ENCODE measurements at regions not wholly inside any gene's neighbourhood (a gene's known extent, or its start where the extent isn't known, plus 50 kb on each side); places are given as distances from the start of the nearest gene placed in this dataset.
A peak's percentile ranks its signal among the peaks of the same experiment; 100 is the strongest.
"Not testable (repeated sequence)": the region's sequence is repeated elsewhere in the genome, so short reads cannot be mapped to it uniquely, and the experiment has no call there.

DNA sequence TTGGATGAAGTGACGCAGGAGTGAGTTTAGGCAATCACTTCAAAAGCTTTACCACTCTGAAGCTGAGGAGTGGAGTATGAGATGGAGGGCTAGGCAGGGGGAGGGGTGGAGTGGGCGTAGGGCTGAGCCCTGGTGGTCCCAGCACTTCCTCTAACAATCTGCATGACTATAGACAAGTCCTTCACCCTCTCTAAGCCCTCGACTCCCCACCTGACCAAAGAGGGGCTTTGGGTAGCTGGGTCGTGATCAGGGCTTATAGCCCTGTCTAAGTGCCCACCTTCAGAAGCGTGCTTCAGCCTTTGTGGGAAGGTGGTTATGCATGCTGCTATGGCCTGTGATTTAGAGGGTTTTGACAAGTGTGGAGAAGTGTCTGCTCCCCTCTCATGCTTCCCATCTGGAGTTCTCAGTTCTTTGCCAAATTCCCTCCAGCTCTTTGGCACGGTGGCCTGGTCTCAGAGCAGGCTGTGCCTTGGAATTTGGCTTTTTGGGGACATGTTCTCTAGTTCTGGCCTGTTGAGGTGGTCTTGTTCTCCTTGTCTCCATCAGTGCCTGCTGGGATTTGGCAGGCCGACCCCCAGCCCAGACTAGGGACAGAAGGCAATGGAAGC is 53.0 kb downstream of the ACTBL2 start:
- no peak for DNase-seq (ENCODE audit: low spot score)

DNA sequence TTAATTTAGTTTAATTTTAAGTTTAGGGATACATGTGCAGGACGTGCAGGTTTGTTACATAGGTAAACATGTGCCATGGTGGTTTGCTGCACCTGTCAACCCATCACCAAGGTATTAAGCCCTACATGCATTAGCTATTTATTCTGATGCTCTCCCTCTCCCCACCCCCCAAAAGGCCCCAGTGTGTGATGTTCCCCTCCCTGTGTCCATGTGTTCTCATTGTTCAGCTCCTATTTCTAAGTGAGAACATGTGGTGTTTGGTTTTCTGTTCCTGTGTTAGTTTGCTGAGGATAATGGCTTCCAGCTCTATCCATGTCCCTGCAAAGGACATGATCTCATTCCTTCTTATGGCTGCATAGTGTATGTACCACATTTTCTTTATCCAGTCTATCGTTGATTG is 53.6 kb downstream of the ACTBL2 start:
- not testable (repeated sequence) for DNase-seq (ENCODE audit: low spot score)

DNA sequence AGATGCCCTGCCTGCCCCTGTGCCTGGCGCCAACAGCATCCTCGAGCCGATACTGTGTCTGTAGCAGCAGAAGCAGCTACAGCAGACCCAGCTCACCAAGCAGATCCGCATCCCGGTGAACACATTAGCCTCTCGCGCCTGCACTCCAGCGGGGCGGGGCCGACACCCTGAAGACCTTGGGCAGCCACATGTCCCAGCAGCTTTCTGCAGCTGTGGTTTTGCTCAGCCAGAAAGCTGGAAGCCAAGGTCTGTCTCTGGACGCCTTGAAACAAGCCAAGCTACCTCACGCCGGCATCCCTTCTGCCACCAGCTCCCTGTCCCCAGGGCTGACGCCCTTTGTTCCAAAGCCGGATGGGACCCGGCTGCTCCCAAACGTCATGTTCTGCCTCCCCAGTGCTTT is 59.6 kb downstream of the ACTBL2 start:
- DNase-seq (ENCODE audit: low spot score) = no peak

DNA sequence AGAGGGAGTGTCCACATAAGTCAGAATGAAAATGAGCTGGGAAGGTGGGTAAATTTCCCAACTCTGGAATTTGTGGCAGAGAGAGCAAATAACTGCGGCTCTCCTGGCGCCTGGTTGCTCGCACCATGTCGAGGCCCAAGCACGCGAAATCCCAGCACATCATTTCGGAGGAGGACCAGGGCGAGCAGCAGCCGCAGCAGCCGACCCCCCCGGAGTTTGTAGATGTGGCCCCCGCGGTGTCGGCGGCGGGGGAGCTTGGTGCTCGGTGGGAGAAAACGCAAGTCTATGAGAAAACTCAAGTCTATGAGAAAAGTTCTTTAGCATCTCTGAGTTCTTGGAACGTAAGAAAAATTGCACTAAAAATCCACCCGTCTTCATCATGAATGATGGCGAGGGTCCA is 60.3 kb downstream of the ACTBL2 start:
- no peak for DNase-seq (ENCODE audit: low spot score)

DNA sequence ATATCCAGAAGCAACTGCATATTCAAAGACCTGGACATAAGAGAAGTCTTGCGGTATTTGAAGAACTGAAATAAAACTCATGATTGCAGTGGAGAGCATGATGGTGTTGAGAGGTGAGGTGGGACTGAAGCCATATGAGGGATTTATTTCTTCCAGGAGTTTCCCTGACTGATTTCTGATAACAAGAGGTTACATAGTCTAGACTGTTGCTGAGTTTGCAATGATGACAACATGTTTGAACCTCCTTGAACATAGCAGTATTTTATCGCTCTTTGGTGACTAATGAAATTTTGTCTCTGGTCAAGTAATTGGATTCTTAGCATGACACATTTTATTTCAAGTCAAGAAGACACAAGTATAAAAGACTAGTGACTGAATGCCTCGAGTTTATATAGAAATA is 61.8 kb downstream of the ACTBL2 start:
- DNase-seq (ENCODE audit: low spot score) = no peak

DNA sequence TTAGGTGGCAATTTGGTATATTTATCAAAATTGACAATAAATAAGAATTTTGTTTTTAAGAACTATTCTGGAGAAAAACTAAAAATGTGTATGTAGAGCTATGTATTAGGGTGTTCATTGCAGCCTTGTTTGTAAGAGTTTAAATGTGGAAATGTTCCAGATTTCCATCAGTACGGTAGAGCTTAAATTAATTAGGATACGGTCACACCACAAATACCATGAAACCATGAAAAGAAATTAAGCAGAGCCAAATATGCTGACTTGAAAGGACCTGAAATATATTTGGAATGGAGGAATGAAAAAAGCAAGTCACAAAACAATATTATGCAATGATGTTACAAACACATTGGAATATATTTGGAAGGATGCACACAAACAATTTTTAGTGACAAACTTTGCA is 64.6 kb downstream of the ACTBL2 start:
- DNase-seq (ENCODE audit: low spot score) = no peak

DNA sequence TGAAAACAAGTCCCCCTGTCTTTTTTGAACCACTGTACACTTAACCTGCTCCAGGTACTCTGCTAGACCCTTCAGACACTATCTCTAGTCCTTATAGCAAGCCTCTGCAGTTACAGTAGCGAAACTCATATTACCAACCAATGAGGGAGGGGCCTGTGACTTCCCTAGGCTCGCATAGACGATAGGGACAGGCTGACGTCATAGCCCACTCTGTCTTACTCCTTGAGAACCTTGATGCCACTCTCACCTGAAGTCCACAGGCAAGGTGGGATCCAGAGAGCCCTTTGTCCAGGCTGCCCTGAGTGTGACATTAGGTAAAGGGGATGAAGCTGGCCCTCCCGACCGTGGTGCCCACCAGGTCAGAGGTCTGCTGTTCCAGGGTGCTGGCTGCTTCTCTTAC is 65.3 kb downstream of the ACTBL2 start:
- DNase-seq (ENCODE audit: low spot score) = no peak

DNA sequence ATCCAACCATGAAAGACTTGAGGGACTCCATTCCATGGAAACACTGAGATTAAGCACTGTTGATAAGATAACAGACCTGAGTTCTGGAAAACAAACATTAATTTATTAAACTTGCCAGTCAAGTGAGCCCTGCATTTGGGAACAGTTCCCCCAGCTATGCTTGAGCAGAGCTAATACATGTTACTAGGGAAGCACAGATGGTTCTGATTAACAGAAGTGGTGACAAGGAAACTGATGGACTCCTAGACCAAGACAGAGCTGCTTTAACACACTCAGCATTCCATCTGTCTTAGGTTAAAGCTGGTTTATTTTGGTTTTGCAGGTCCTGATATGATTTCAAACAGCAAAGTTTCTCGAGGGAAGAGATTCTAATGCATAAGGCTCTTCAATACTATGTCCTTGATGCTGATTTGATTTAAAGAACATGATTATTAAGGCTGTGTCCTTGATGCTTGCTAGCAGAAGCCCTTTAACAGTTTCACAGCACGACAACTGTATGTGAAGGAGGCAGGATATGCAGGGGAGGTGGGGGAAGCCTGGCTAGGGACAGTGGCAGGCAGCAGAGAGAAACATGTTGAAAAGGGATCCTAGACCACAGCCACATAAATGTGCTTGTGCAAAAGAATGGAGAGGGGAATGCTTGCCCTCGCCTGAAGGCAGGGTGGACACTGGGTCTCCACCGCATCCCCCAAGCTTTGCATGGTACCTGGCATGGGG is 66.2 kb downstream of the ACTBL2 start:
- DNase-seq (ENCODE audit: low spot score) = peak; percentile 82

DNA sequence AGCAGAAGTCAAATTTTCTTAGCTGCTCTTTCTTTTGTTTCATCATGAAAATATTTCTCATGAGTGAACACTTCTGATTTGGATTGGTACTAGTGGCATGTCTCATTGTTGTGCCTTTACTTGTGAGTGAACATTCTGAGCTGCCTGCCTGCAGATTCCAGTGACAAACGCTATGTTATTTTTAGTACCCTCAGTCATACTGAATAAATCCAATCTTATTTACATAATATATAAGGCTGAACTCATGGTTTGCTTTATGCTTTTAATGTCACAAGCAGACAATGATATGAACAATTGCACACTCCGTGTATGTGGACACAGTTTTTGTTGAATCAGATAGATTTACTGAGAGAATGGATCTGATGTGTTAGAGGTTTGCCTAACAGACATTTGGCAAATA is 67.8 kb downstream of the ACTBL2 start:
- DNase-seq (ENCODE audit: low spot score) = no peak

DNA sequence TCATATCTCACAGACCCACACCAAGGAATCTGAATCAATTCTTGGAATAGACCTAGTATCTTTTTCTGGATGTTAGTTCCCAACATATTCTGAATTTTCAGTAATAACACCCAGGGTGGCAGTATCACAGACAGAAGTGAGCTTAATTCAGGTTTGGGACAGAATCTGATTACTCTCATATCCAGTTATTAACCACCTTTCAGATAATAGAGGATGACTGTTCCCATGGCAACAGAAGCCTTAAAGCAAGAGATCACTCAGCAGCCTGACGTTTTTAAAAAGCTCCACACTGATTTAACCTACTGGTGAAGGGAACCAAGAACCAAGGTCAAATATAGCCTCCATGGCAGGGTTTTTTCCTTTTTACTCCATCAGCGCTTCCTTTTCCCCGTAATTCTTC is 68.4 kb downstream of the ACTBL2 start:
- DNase-seq (ENCODE audit: low spot score) = no peak

DNA sequence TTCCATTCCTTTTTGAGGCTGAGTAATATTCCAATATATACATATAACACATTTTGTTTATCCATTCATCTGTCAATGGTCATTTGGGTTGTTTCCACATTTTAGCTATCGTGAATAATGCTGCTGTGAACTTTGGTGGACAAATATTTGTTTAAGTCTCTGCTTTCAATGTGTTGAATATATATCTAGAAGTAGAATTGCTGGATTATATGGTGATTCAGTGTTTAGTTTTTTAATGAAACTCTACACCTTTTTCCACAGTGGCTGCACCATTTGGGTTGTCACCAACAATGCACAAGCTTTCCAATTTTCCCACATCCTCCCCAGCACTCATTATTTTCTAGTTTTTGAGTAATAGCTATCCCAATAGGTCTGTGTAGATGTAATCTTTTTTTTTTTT is 69.5 kb downstream of the ACTBL2 start:
- no peak for DNase-seq (ENCODE audit: low spot score)

DNA sequence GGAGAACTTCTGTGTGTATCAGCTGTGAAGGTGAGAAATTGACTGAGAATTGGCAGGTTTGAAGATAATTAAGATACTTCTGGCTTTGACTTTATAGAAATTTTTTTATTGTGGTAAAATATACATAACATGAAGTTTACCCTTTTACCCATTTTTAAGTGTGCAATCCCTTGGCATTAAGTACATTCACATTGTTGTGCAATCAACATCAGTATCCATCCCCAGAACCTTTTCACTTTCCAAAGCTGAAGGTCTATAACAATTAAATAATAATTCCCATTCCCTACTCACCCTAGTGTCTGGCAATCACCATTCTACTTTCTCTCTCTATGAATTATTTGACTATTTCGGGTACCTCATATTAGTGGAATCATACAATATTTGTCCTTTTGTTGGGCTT is 69.9 kb downstream of the ACTBL2 start:
- DNase-seq (ENCODE audit: low spot score) = no peak

DNA sequence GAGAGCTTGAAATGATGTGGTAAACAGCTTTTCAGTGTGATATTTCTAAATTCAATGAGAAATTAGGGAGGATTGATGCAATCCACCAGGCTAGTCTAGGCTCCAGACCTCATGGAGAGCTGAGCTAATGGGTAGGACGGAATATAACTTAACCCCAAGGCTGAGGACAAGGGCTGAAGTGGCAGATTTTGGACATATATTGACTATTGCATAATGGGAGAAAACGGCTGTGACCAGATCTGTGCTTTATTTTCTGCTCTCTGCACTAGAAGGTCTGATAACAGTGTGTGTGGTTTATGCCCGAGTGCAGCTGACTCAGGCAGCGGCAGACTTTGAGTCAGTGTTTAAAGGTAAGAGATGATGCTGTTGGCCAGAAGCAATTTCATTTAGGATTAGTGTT is 70.6 kb downstream of the ACTBL2 start:
- peak; percentile 21 for DNase-seq (ENCODE audit: low spot score)

DNA sequence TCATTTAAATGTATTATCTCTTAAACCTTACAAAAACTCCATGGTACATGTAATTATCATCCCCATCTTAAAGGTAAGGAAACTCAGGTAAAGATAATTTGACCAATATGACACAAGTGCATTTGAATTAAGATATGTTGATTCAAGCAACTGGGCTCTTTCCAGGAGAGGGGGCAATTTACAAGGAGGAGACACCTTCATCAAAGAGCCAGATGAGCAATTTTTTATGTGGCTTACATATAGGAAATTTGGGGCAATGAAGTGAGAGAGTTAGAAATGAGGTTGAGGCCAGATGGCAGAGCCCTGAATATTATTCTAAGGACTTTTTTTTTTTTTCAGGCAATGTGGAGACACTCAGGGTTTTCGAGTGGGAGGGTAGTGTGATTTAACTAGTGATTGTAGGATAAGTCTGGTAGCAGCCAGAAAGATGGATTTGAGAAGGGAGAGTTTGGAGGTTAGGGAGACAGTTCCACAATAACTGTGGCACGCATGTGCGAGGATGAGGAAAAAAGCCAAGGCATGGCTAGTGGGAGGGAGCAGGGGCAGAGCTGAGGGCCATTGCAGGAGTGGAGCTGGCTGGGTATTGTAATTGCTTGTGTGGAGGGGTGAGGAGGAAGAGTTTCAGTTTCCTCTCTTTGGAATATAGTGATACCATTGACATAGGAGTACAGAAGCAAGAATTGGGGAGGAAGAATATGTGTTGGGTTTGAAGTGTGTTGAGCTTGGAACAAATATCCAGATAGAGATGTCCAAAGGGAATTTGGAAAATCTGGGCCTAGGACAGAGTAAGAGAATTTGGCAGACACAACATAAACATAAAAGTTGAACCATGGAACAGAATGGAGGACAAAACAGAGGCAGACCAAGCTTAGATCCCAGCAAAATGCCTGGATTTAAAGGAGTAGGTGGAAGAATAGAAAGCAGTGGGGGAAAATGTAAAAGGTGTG is 72.0 kb downstream of the ACTBL2 start:
- DNase-seq (ENCODE audit: low spot score) = no peak

DNA sequence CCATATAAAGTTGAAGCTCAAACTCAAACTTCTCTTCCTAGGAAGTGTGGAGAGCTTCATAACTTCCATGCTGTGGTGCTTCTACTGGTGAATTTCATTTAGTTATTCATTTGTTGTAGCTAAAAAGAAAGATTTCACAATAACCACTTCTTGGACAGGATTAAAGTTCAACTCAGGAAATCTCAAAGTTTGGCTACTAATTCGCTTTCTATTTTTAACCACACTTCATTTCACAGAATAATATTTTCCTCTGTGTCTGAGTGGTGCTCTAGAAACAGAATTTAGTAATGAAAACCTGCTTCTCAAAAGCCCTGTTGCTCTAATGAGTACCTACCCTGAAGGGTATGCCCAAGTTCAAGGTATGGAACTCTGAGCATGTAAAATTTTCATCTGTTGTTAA is 73.9 kb downstream of the ACTBL2 start:
- peak; percentile 58 for DNase-seq (ENCODE audit: low spot score)

DNA sequence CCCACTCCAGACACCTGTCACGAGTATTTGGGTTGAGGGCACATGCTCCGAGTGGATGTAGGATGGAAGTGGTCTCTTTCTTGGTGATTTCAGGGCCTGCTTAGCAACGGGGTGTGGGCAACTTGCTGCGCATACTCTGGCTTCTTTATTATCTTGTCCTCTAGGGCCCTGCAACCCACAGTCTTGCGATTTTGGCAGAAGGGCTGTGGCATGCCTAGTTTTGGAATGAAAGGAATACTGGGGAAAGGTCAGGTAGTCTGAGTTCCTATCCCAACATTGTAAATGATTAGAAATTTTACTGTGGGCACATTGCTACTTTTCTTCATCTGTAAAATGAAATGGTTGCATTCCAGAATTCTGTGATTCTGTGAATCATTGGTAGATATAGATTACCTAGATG is 74.3 kb downstream of the ACTBL2 start:
- DNase-seq (ENCODE audit: low spot score) = no peak

DNA sequence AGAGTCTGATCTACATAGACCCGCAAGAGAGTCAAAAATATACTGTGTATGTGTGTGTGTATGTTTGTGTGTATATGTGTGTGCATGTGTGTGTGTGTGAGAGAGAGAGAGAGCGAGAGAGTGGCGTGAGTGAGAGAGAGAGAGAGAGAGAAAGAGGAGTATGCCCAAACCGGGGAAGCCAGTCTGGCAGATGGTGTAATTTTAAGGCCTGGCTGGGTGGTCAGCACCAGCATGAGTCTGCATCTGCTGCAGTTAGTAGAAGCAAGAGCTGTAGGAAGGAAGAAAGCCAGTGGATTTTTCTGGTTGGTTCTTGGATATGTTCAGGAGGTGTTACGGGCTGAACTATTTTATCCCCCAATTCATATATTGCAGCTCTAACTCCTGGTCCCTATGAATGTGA is 75.2 kb downstream of the ACTBL2 start:
- no peak for DNase-seq (ENCODE audit: low spot score)

DNA sequence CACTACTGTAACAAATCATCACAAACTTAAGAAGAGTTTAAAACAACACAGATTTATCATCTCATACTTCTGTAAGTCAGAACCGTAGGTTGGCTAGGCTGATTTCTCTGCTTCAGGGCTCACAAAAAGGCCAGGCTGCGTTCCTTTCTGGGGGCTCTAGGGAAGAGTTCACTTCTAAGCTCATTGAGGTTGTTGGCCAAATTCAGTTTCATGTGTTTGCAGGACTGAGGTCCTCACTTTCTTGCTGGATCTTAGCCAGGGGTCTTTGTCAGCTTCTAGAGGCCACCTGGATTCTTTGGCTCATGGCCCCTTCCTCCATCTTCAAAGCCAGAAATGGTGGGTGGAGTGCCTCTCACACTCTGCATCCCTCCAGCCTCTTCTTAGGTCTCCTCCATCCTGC is 76.0 kb downstream of the ACTBL2 start:
- DNase-seq (ENCODE audit: low spot score) = no peak

DNA sequence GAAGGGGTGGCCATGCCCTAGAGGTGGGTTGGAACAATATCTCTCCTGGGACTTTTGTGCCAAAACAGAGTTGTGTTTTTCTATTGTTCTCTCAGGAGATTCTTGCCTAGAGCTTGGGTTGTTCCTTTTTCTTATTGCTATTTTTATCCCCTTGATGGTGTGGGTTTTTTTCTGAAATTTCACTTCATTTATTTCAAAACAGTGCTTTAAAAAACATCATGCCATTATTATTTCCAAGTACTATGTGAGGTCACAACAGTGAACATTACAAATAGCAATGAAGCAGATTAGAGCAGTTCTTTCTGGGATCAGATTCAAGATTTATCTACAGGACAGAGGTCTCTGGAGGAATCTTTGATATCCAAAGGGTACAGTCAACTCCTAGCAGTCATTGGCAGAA is 76.6 kb downstream of the ACTBL2 start:
- no peak for DNase-seq (ENCODE audit: low spot score)

DNA sequence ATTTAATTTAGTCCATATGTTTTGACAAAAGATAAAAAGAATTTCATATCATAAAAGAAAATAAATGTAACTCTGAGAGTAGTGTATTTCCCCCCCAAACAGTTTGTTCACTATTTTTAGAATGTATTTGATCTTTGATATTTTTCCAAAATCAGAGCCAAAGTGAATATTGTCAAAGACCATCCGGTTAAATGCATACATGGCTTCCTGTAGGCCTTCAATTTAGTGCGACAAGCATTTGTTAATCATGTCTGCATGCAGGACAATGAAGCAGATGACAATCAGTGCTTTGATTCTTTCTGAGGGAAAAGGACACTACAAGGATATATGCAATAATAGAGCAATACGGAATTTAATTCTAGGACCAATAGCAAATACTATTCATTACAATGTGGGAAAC is 79.8 kb downstream of the ACTBL2 start:
- no peak for DNase-seq (ENCODE audit: low spot score)

DNA sequence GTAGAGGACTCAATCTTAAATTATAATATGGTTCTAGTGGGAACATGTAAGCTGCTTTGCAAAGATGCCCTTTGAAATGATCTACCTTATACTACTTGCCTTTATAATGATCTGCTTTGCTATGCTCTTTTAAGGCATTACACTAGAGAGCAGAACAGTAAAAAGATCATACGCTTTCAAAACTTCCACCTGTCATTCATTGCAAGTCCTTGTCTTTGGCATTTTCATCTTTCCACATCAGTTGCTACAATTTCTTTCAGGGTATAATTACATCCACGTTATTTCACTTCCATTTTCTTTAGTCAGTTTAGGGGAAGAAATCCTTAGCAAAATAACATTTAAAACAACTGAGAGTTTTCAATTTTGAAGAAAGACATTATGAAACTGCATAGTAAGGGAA is 80.3 kb downstream of the ACTBL2 start:
- no peak for DNase-seq (ENCODE audit: low spot score)

DNA sequence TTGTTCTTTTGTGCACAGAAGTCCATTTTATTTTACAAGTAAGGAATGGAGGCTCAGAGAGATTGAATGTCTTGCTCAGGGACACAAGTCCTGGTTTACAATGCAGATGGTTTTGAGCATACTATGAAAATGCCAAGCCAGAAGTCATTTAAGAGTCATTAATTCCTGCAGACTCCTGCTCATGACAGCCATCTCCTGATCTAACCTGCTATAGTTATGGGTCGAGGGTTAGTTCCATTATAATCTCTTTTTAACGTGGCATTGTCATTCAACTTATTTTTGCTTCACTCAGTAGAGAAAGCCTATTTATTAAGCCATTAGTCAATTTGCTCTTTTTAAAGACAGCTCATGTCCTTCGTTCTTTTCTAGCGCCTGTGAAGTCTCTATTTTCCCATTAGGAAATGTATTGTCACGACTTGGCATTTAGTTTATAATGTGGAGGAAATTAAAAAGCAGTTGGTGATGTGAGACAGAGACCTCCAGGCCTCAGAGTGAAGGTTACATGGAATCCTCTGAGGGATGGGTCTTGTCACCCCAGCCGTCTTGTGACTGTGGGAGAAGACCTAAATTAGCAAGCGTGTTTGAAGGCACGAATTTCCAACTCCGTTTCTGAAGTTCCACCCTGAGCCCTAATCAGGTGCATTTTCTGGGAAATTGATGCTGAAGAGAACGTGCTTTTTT is 84.1 kb downstream of the ACTBL2 start:
- DNase-seq (ENCODE audit: low spot score) = no peak

DNA sequence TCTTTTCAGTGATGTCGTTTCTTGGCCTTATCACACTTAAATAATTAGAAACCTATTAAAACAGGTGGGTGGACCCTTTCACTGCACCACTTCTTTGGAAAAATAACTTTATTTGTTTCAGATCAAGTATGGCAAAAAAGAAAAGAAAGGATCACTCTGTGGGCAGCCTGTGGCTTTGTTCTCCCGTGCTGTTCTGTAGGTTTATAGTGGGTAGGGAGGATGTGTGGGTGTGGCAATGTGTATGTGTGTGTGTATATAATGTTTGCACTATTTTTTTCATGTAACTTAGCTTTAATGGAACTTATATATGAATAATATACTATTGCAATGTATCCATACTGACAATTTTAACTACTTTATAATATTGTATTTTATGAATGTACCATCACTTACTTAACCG is 85.9 kb downstream of the ACTBL2 start:
- no peak for DNase-seq (ENCODE audit: low spot score)
